ENCODE measurements at regions not wholly inside any gene's neighbourhood (a gene's known extent, or its start where the extent isn't known, plus 50 kb on each side); places are given as distances from the start of the nearest gene placed in this dataset.

GRCh38 chr20:52805843-52806242, 166.3 kb upstream of the TSHZ2 start (continued):
- no peak for TF ChIP-seq CTCF (IDR thresholded peaks at IDR 0.05 in 2 of 3, conservative IDR thresholded peaks at IDR 0.05 in 1 of 3; ENCODE audit: borderline replicate concordance in 1 of 3, insufficient read depth in 1 of 3, low read depth in 2 of 3, low read length in 2 of 3)

GRCh38 chr20:52805296-52805571, 166.9 kb upstream of the TSHZ2 start:
- CTCF ChIA-PET: no interaction called here
- Histone ChIP-seq H3K9me2 (ENCODE audit: insufficient read depth) (no peaks in the 10 kb centered on the region), H3K4me2 (ENCODE audit: low read length) (no peak overlapping the region), H3K4me1 (ENCODE audit: control insufficient read depth in 1 of 2, insufficient read depth in 2 of 2, low read length in 2 of 2) (no peaks in the 10 kb centered on the region), H3K27me3 (ENCODE audit: insufficient read depth, low read length) (no peaks in the 10 kb centered on the region), H3K27ac (ENCODE audit: low read depth, low read length) (no peak overlapping the region), H2AFZ (ENCODE audit: low read depth, low read length, poor library complexity, severe bottlenecking) (no peak overlapping the region), H3K79me2 (ENCODE audit: insufficient read depth, low read length) (no peaks in the 10 kb centered on the region), H3K9ac (ENCODE audit: low read length) (no peak overlapping the region), H3K36me3 (ENCODE audit: control insufficient read depth in 1 of 2, insufficient read depth in 2 of 2, low read length in 2 of 2) (no peaks in the 10 kb centered on the region), H3K4me3 (replicated peaks in 1 of 2; ENCODE audit: low read depth in 1 of 2, low read length in 2 of 2) (no peak overlapping the region), H4K20me1 (ENCODE audit: insufficient read depth) (no peaks in the 10 kb centered on the region), H3K9me3 (ENCODE audit: control insufficient read depth in 1 of 2, insufficient read depth in 1 of 2, low read depth in 1 of 2, low read length in 2 of 2) (peaks cover 0 to 21% of the 10 kb centered on the region in 2 experiments; a peak in 1 of 4 replicates)
- DNase-seq (ENCODE audit: low read depth, low spot score) (no peak), ATAC-seq (no peak)
- no peak for TF ChIP-seq EZH2phosphoT487 (IDR thresholded peaks at IDR 0.05; ENCODE audit: borderline replicate concordance)
- TF ChIP-seq RAD21 (IDR thresholded peaks at IDR 0.05; ENCODE audit: low read depth): no peak
- no peak for TF ChIP-seq MAX (IDR thresholded peaks at IDR 0.05)
- no peak for TF ChIP-seq ZNF274 (IDR thresholded peaks at IDR 0.05; ENCODE audit: low read depth, low read length)
- no peak for TF ChIP-seq JUND (IDR thresholded peaks at IDR 0.05)
- no peak for TF ChIP-seq EGR1 (IDR thresholded peaks at IDR 0.05; ENCODE audit: low read depth)
- no peak for TF ChIP-seq SP1 (IDR thresholded peaks at IDR 0.05; ENCODE audit: low read depth)
- TF ChIP-seq POLR2AphosphoS5 (IDR thresholded peaks at IDR 0.05; ENCODE audit: low read depth, low read length): no peak
- no peak for TF ChIP-seq SIN3A (IDR thresholded peaks at IDR 0.05; ENCODE audit: low read depth)
- intact Hi-C loops (cut with micrococcal nuclease): no loop called here
- RAD21 ChIA-PET (ENCODE audit: low non-redundant PET in 1 of 2, low total read pairs in 2 of 2, uncharacterized antibody in 2 of 2, unreplicated experiment in 2 of 2): no interaction called here
- no TSS peak for BruUV-seq (replicated peaks)
- POLR2A ChIA-PET: no interaction called here

Measured in HCT116 (cell line).